Renal pelvis (tissue), 1 donor: ENCODE measurements at regions not wholly inside any gene's neighbourhood (a gene's known extent, or its start where the extent isn't known, plus 50 kb on each side); places are given as distances from the start of the nearest gene placed in this dataset.
A peak's percentile ranks its signal among the peaks of the same experiment; 100 is the strongest.

Experiments
- DNase-seq: peaks from one replicate; pipeline ENCODE4 v3.0.0-alpha.2; 2013

DNA sequence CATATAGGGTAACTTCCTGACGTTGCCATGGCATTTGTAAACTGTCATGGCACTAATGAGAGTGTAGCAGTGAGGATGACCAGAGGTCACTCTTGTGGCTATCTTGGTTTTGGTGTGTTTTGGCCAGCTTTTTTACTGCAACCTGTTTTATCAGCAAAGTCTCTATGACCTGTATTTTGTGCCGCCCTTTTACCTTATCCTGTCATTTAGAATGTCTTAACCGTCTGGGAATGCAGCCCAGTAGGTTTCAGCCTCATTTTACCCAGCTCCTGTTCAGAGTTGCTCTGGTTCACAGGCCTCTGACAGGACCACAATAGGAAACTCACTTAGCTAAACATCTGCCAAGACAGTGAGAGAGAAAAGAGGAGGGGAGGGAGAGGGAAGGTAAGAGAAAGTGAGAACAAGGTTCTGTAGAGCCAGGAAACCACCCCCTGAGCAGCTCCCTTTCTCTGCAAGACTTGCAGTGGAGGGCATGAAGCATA, 64.8 kb upstream of the PLEKHG3 start:
- DNase-seq = no peak

DNA sequence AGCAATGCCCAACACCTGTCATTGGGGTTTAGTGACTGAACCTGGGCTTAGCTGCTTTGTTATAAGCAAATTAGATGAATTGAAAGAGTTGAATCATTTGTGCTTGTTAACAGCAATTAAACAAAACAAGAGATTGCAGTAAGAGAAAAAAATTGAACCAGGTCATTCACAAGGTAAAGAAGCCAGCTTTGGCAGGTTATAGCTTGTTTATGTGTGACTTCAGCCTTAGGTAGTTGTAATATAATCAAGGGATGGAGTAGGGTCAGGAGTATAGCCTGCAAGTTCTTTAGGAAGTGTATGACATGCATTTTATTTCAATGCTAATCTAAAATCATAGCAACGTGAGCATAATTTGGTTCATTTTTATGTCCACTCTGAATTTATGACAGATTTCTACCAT, 63.4 kb upstream of the PLEKHG3 start:
- DNase-seq = no peak

DNA sequence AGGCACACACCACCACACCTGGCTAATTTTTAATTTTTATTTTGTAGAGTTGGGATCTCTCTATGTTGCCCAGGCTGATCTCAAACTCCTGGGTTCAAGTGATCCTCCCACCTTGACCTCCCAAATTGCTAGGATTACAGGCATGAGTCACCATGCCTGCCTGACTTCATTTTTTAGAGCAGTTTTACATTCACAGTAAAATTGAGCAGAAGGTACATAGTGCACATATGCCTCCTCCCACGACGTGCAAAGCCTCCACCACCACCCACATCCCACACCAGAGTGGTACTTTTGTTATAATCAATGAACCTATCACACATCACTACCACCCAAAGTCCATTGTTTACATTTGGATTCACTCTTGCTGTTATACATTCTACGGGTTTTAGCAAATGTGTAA, 62.5 kb upstream of the PLEKHG3 start:
- DNase-seq = no peak

DNA sequence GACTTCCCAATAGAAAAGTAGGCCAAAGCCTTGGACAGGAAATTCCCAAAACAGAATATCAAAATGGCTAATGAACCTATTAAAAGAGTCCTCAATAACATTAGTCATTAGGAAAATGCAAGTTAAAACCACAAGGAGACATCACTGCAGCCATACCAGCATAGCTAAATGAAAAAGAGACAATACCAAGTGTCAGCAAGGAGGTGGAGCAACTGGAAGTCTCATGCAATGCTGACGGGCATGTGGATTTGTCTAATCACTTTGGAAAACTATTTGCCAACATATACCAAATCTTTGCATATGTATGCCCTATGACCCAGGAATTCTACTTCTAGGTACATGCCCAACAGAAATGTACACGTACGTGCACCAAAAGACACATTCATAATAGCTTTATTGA, 60.5 kb upstream of the PLEKHG3 start:
- DNase-seq = no peak

DNA sequence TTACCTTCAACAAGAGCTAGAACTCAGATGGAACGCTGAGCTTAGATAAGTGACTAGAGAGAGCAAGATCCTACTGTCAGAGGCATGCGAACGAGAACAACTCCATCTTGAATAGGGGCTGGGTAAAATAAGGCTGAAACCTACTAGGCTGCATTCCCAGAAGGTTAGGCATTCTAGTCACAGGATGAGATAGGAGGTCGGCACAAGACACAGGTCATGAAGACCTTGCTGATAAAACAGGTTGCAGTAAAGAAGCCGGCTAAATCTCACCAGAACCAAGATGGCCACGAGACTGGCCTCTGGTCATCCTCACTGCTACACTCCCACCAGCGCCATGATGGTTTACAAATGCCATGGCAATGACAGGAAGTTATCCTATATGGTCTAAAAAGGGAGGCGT, 59.6 kb upstream of the PLEKHG3 start:
- DNase-seq = no peak

DNA sequence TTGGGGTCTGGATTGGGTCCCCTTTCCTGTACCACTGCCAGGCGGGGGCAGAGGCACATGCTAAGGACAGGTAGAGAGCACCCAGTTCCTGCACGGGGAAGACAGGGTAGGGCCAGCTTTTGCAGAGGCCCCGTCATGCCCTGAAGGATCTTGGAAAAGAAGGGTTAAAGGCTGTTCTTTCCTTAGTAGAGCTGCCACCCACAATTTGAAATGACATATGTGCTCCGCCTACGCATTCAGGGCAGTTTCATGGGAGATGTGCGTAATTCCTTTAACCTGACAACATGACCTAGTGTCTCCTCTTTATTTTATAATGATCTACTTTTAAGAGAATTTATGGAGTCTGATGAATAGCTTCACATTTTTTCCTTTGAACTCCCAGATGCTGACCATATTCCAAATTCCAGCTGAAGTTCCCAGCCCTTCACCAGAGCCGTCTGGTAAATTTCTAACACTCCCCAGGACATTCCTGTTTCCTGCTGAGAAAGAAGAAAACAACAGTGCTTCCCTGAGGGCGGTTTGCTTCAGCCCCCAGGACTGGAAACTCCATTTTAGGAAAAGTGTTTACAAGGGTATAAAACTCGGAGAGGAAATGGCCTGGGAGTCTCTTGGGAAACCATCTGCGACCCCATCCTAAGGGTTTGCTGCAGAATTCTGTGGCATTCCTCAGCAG, 58.9 kb upstream of the PLEKHG3 start:
- DNase-seq = peak; percentile 87

DNA sequence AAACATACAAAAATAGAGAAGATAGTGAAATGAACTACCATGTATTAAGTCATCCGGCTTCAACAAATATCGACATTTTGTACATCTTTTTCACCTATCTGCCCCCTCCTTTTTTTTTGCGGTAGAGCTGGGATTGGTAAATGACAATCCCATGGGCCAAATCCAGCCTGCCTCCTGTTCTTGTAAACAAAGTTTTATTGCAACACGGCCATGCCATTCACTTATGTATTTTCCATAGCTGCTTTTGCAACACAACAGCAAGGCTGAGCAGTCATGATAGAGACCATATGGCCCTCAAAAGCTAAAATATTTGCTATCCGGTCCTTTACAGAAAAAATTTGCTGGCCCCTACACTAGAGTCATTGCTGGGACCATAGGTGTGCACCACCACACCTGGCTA, 58.1 kb upstream of the PLEKHG3 start:
- no peak for DNase-seq

DNA sequence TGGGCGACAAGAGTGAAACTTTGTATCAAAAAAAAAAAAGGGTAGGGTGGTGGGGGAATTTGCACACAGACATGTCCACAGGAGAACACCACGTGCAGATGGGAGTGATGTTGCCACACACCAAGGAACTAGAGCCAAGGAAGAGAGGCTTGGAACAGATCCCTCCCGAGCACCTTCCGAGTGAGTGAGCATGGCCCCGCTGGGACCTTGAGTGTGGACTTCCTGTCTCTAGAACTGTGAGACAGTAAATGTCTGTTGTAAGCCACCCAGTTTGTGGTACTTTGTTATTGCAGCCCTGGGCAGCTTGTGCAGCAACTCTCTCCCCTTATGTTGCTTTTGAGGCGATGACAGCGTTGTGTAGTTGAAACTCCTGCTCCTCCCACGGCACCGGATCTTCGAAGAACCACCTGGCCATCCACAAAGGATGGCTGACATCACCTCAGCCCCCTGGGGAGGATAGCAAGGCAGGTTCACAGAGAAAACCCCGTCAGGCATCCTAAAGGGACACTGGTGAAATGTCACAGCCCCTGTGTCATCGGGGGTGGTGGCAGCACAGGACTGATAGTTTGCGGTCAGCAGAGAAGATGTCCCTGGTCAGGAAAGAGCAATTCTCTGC, 54.7 kb upstream of the PLEKHG3 start:
- no peak for DNase-seq

DNA sequence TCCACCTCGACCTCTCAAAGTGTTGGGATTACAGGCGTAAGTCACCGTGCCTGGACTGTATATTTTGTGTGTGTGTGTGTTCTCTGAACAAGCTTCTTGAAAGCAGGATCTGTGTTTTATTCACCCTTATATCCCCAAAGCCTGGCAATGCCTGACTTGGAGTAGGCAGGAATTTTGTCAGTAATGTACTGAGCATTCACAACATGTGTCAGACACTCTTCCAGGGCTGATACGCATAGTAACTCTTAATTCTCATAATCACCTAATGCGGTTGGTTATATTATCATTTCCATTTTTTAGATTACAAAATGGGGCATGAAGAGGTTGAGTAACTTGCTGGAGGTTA, 50.4 kb upstream of the PLEKHG3 start:
- no peak for DNase-seq

DNA sequence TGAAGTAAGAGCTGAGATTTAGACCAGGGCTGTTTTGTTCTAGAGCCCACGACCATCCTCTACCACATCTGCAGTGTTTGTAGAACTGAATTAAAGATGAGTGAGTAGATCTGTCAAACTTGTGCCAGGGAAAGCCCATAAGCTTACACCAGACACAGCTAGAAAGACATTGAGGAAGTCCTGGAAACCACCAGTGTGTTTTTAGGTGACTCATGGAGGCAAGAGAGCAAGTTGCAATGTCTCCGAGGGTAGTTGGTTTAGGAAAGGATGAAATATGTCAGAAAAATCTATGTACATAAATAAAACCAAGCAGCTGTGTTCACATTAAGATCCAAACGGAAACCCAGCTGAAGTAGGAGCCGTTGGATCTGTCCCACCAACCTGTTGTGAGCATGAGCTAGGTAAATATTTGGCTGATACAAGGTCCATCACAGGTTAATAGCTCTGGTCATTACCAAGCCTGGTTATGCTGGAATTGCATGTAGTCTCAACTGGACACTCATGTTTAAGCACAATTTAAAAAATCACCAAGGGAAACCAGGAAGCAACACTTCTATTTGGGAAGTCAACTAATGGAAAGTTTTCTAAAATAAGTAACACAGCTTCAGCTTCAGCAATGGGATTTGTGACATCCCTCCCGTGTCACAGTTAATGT, 49.9 kb upstream of the PLEKHG3 start:
- no peak for DNase-seq
